ENCODE measurements at regions not wholly inside any gene's neighbourhood (a gene's known extent, or its start where the extent isn't known, plus 50 kb on each side); places are given as distances from the start of the nearest gene placed in this dataset.

GRCh38 chr1:244106837-244107493, 55.9 kb downstream of the ZBTB18 start:
- no peak for TF ChIP-seq SUZ12 (IDR thresholded peaks at IDR 0.05; ENCODE audit: extremely low read depth, insufficient read depth, insufficient read length)
- TF ChIP-seq YY1 (IDR thresholded peaks at IDR 0.05; ENCODE audit: insufficient read depth, insufficient read length), result no peak
- no peak for TF ChIP-seq ZNF274 (IDR thresholded peaks at IDR 0.05; ENCODE audit: low read depth, low read length)

All from NT2/D1 (cell line).